Kidney epithelial cell (primary cell): ENCODE measurements at regions not wholly inside any gene's neighbourhood (a gene's known extent, or its start where the extent isn't known, plus 50 kb on each side); places are given as distances from the start of the nearest gene placed in this dataset.

ENCODE experiments used
- DNase-seq: peaks from one replicate; pipeline ENCODE4 v3.0.0-alpha.2; 2010; ENCODE audit warnings: low read depth
- H3K27me3 ChIP-seq: 2 replicates; pipeline ENCODE4 v1.6.0; 2011; ENCODE audit warnings: low read length; ENCODE audit not compliant: control insufficient read depth, insufficient read depth
- H3K36me3 ChIP-seq: 2 replicates; pipeline ENCODE4 v1.5.1; 2011; ENCODE audit warnings: low read length; ENCODE audit not compliant: control insufficient read depth, insufficient read depth
- H3K4me3 ChIP-seq: 2 replicates; pipeline ENCODE4 v1.5.1; 2011; ENCODE audit warnings: low read depth, mild to moderate bottlenecking, control low read depth, low read length
- TF ChIP-seq, protein P1 (sequence below): IDR thresholded peaks from 2 replicates; pipeline ENCODE4 v1.5.1; 2011; ENCODE audit warnings: mild to moderate bottlenecking, moderate library complexity, low read length, control low read depth, inconsistent platforms; ENCODE audit not compliant: insufficient read depth, poor library complexity, severe bottlenecking

DNA sequence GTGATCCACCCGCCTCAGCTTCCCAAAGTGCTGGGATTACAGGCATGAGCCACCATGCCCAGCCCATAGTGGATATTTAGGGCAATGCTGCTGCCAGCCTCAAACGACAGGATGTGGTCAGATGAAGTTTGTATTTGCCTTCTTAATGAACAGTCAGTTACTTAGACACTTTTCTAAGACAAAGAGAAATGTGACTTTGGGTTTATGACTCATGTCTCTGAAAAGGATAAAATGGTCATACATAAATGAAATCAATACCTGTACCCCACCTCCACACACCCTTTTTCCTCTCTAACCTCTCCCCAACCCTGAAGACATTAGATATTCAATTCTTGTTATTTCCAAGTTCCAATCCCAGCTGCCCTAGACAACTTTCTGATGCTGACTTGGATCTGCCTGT, 109.3 kb upstream of the INSIG1 start:
- TF ChIP-seq, protein P1, sequence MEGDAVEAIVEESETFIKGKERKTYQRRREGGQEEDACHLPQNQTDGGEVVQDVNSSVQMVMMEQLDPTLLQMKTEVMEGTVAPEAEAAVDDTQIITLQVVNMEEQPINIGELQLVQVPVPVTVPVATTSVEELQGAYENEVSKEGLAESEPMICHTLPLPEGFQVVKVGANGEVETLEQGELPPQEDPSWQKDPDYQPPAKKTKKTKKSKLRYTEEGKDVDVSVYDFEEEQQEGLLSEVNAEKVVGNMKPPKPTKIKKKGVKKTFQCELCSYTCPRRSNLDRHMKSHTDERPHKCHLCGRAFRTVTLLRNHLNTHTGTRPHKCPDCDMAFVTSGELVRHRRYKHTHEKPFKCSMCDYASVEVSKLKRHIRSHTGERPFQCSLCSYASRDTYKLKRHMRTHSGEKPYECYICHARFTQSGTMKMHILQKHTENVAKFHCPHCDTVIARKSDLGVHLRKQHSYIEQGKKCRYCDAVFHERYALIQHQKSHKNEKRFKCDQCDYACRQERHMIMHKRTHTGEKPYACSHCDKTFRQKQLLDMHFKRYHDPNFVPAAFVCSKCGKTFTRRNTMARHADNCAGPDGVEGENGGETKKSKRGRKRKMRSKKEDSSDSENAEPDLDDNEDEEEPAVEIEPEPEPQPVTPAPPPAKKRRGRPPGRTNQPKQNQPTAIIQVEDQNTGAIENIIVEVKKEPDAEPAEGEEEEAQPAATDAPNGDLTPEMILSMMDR: no peak
- Histone ChIP-seq H3K27me3 (no peaks in the 10 kb centered on the region), H3K4me3 (no peak overlapping the region), H3K36me3 (no peaks in the 10 kb centered on the region)
- DNase-seq: no peak

DNA sequence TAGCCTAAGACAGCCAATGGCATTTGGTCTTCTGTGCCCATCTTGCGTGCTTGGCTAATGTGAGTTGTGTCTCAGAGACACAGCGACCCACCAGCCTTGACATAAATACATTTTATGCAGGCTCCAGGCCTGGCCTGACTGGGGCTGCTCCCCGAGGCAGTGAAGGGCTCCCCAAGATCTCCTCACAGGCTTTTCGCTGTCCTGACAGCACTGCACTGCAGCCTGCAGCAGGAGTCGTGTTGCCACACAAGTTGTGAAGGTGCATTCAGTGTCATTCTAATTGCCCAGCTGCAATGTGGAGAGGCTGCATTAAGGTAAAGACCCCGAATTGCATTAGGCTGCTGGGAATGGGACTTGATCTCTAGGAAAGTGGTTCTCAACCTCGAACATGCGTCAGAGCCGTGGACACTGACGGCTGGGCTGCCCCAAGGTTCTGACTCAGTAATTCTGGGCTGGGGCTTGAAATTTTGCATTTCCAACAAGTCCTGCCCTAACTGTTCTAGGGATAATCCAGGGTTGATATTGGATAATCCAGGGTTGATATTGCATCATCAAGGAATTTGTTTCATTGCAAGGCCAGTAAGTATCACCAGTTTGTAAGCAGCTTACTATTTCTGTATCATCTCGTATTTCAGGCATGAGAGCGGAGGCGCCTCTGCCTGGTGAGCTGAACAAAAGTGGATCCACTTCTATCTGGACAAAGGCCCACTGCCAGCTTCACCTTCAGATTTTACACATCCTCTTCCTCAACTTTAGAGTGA, 108.7 kb upstream of the INSIG1 start:
- DNase-seq: no peak
- TF ChIP-seq, protein P1: no peak

DNA sequence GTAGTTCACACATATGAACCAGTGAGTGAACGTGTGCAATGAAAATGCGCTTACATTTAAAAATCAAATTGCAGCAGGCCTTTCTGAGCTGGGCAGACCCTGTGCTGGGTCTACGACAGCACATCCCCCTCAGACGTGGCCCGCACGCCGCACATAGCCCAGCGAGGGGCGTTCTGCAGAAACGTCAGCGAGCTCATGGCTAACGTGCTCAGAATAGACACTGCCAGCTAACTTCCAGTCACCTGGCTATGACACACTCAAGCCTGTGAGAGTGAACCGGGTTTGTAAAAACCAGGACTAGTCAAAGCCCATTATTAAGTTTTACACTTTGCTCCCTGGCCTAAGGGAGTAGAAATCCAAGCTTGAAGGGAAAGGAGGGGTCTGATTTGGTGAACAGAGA, 108.1 kb upstream of the INSIG1 start:
- no peak for DNase-seq

More for the DNA sequence above, 108.7 kb upstream of the INSIG1 start:
- no peaks in the 10 kb centered on the region for H3K27me3 ChIP-seq
- H3K36me3 ChIP-seq: no peaks in the 10 kb centered on the region
- no peak overlapping the region for H3K4me3 ChIP-seq

GRCh38 chr7:155190688-155191087, 107.0 kb upstream of the INSIG1 start:
- Histone ChIP-seq H3K36me3 (no peaks in the 10 kb centered on the region), H3K4me3 (no peak overlapping the region), H3K27me3 (no peaks in the 10 kb centered on the region)
- DNase-seq: no peak
- TF ChIP-seq, protein P1: peak; percentile 96

More for the DNA sequence above, 108.1 kb upstream of the INSIG1 start:
- no peaks in the 10 kb centered on the region for H3K36me3 ChIP-seq
- H3K27me3 ChIP-seq: no peaks in the 10 kb centered on the region
- H3K4me3 ChIP-seq: no peak overlapping the region
- TF ChIP-seq, protein P1: no peak

DNA sequence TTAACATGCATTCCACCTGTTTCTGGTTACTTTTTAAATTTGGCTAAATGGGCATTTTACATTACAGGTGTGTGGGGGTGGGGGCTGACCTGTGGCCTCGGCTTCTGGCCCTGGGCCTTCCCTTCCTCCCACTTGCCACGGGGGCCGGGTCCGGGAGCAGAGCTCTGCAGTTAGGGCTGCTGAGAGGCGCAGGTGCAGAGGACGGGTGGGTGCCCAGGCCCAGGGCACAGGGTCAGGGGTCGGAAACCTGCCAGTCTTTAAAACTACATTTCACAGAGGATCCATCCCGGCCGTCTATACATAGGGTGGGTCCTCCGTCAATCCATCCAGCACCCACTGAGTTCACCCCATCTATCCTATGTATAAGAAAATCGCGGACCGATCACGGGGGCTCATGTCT, 106.5 kb upstream of the INSIG1 start:
- H3K4me3 ChIP-seq: no peak overlapping the region
- no peak for DNase-seq
- TF ChIP-seq, protein P1: no peak

More for the DNA sequence above, 106.5 kb upstream of the INSIG1 start:
- Histone ChIP-seq H3K36me3 (no peaks in the 10 kb centered on the region), H3K27me3 (no peaks in the 10 kb centered on the region)
